Amniotic epithelial cell (primary cell): ENCODE measurements at regions not wholly inside any gene's neighbourhood (a gene's known extent, or its start where the extent isn't known, plus 50 kb on each side); places are given as distances from the start of the nearest gene placed in this dataset.
"Not testable (repeated sequence)": the region's sequence is repeated elsewhere in the genome, so short reads cannot be mapped to it uniquely, and the experiment has no call there.

ENCODE experiments used
- DNase-seq: peaks from one replicate; pipeline ENCODE4 v3.0.0-alpha.2; 2010; ENCODE audit warnings: low read depth

GRCh38 chr2:184425083-184425482, 173.2 kb upstream of the ZNF804A start:
- peak; percentile 25 for DNase-seq

- DNase-seq = peak; percentile 2
Observed at GRCh38 chr2:184444217-184444616, 154.1 kb upstream of the ZNF804A start.

GRCh38 chr2:184444623-184445223, 153.6 kb upstream of the ZNF804A start:
- DNase-seq = no peak

GRCh38 chr2:184449760-184450159, 148.6 kb upstream of the ZNF804A start:
- no peak for DNase-seq

GRCh38 chr2:184452907-184453306, 145.4 kb upstream of the ZNF804A start:
- DNase-seq = no peak

- DNase-seq = peak; percentile 1
Observed at GRCh38 chr2:184455624-184456023, 142.7 kb upstream of the ZNF804A start.

- DNase-seq = not testable (repeated sequence)
Observed at GRCh38 chr2:184456693-184457092, 141.6 kb upstream of the ZNF804A start.

- DNase-seq = peak; percentile 1
Observed at GRCh38 chr2:184463102-184463865, 135.0 kb upstream of the ZNF804A start.

- no peak for DNase-seq
Observed at GRCh38 chr2:184463866-184464248, 134.5 kb upstream of the ZNF804A start.

GRCh38 chr2:184468826-184469225, 129.5 kb upstream of the ZNF804A start:
- no peak for DNase-seq

GRCh38 chr2:184472481-184472880, 125.8 kb upstream of the ZNF804A start:
- DNase-seq = no peak

GRCh38 chr2:184481865-184482264, 116.5 kb upstream of the ZNF804A start:
- no peak for DNase-seq

- DNase-seq = peak; percentile 63
Observed at GRCh38 chr2:184498936-184499335, 99.4 kb upstream of the ZNF804A start.

- DNase-seq = no peak
Observed at GRCh38 chr2:184504252-184504651, 94.1 kb upstream of the ZNF804A start.

GRCh38 chr2:184507254-184507653, 91.1 kb upstream of the ZNF804A start:
- DNase-seq = no peak

- no peak for DNase-seq
Observed at GRCh38 chr2:184517402-184517801, 80.9 kb upstream of the ZNF804A start.

- no peak for DNase-seq
Observed at GRCh38 chr2:184520441-184520840, 77.9 kb upstream of the ZNF804A start.

GRCh38 chr2:184523732-184524131, 74.6 kb upstream of the ZNF804A start:
- DNase-seq = no peak

- DNase-seq = no peak
Observed at GRCh38 chr2:184524551-184525382, 73.6 kb upstream of the ZNF804A start.

GRCh38 chr2:184527058-184527457, 71.3 kb upstream of the ZNF804A start:
- no peak for DNase-seq

- DNase-seq = no peak
Observed at GRCh38 chr2:184528119-184528518, 70.2 kb upstream of the ZNF804A start.

GRCh38 chr2:184530239-184530638, 68.1 kb upstream of the ZNF804A start:
- no peak for DNase-seq

- DNase-seq = no peak
Observed at GRCh38 chr2:184530959-184531358, 67.4 kb upstream of the ZNF804A start.
